ENCODE measurements at regions not wholly inside any gene's neighbourhood (a gene's known extent, or its start where the extent isn't known, plus 50 kb on each side); places are given as distances from the start of the nearest gene placed in this dataset.

DNA sequence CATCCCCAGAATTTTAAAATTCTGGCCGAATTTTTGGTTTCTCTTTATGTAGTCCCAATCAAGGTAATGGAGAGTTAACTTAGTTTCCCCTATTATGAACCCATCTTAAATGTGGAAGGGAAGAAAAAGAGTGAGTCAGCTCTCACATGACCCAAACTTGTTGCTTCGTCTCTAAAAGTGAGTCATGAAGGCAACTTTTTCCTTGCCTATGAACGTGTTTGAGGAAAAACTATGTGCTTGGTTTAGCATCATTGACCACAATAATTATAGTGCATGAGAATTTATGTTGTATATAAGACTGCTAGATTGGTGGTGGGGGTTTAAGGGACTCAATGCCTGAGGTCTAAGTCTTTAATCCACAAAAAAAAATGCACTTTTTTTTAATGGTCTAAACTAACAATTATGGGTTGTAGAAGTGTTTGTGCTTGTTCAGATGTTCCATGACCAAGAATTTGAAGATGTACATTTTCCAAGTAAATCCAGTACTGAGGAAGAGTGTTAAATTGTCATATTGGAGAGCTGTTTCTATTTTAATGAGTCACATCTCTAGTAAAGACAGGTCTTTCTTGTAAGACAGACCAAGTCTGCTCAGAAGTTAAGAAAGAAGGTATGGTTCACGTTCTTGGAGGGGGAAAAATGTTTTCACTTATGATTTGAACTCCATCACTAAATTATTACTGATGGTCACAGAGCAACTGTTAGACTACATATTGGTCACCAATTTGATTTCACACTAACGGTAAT is 409.9 kb upstream of the MARCKS start:
- TF ChIP-seq, protein P1, sequence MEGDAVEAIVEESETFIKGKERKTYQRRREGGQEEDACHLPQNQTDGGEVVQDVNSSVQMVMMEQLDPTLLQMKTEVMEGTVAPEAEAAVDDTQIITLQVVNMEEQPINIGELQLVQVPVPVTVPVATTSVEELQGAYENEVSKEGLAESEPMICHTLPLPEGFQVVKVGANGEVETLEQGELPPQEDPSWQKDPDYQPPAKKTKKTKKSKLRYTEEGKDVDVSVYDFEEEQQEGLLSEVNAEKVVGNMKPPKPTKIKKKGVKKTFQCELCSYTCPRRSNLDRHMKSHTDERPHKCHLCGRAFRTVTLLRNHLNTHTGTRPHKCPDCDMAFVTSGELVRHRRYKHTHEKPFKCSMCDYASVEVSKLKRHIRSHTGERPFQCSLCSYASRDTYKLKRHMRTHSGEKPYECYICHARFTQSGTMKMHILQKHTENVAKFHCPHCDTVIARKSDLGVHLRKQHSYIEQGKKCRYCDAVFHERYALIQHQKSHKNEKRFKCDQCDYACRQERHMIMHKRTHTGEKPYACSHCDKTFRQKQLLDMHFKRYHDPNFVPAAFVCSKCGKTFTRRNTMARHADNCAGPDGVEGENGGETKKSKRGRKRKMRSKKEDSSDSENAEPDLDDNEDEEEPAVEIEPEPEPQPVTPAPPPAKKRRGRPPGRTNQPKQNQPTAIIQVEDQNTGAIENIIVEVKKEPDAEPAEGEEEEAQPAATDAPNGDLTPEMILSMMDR (IDR thresholded peaks at IDR 0.05): no peak
- no peak for TF ChIP-seq EZH2phosphoT487 (IDR thresholded peaks at IDR 0.05; ENCODE audit: borderline replicate concordance, low read depth)

All from SK-N-SH (cell line).